NCI-H2081 treated with DMSO at 0.1 percent for 48 hours (cell line): ENCODE measurements at regions not wholly inside any gene's neighbourhood (a gene's known extent, or its start where the extent isn't known, plus 50 kb on each side); places are given as distances from the start of the nearest gene placed in this dataset.

ENCODE experiments used
- DNase-seq: peaks from one replicate; lab custom pipeline; 2025; lab: John Stamatoyannopoulos, UW

DNA sequence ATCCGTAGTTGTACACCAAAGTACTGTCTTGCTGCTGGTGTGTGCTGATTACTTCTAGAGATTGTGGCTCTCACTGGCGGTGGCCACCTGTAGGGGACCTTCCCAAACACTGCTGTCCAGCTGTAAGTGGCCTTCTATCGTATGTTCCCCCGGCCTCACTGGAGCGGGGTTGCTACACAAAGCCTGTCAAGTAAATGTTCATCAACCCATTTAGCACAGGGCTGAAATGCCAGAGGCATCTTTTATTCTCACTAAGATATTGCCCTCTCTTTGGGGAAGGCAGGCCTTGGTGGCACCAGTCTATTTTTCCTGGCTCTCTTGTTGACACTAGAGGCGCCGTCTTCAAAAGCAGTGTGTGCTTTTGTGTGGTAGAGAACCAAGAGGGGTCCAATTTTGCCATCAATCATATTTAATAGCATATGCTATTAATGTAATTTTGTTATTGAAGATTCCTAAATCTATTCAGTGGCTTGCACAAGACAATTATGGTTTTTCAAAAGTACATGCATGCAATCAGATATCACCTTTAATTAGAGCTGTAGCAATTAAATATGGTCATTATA lies 514.4 kb upstream of the SALL1 start:
- DNase-seq: no peak

DNA sequence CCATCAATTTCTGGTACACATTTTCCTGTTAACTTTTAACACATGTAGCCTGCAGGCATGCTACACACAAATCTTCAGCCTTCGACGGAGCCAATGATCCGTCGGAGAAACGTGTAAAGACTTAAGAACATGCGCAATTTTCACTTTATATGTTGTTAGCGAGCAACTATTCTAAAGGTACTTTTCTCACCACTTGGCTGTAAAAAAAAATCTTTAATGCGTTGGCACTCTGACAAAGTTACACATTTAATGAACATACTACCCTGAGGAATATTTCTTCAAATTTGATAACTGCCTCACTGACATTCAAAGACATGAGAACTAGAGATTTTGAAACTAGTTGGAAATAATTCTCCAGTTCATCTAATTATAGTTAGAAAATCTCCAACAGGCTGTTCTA lies 507.5 kb upstream of the SALL1 start:
- no peak for DNase-seq

DNA sequence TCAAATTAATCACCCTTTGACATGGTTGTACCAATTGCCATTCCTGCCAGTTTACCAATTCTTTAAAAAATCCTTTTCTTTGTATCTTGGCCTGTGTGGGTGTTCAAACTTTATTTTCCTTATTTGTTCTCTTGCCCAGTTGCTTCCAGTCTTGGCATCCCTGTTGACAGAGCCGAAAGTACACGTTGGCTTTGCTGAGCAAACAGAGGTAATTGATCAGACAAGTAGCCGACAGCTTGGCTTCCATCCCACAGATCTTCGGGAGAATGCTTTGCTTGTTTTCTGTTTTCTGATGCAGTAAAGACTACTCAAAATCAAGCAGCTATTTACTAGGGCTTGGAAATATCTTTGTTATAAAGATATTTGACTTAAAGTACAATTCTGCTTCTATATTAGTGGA lies 506.8 kb upstream of the SALL1 start:
- no peak for DNase-seq

DNA sequence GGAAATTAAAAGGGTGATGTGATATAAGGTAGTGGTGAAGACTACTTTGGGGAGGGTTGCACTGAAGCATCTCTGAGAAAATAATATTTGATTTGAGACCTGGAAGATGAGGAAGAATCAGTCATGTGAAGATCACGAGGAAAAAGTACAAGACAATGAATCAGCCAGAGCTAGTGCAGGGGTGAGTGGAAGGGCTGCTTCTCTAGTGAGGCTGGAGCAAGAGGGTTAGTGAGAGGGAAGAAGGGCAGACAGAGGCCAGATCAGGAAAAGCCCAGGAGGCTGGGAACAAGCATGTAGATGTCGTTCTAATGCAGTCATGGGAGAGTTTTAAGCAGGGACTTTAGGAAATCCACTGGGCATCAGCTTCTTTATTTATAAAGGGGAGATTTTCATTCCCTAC lies 504.2 kb upstream of the SALL1 start:
- no peak for DNase-seq

DNA sequence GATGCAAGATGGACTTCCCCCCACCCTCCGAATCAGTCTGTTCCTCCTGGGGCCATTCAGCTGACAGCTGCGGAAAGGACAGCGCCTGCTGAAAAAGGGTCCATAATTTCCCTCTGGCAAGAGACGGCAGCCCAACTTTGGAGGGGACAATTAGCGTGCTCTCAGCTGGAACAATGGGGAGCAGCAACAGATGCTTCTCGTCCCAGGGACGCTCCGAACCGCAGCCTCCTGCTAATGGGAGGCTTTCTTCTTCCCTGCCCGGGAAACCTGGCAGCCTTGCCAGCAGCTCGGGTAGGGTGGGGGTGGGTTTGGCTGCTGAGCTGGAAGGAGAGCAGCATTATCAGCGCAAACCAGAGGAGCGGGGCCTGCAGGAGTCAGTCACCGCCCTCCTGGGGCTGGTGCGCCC lies 500.0 kb upstream of the SALL1 start:
- DNase-seq: no peak

DNA sequence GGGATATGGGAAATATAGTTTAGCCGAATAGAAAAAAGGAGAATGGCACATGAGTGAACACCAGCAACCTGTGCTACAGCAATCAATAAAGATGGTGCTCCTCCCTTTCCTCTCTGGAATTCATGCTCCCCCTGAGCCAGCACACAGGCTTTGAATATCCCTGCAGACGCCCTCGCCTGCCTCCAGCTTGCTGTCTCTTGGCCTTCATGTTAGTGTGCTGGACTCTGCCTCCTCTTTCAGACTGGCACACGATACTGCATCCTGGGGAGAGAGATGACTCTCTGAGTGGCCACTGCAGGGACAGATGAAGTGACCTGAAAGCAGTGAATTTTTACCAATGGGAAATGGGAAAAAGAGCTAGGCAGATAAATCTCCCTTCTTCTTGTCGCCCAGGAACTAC lies 498.6 kb upstream of the SALL1 start:
- no peak for DNase-seq

DNA sequence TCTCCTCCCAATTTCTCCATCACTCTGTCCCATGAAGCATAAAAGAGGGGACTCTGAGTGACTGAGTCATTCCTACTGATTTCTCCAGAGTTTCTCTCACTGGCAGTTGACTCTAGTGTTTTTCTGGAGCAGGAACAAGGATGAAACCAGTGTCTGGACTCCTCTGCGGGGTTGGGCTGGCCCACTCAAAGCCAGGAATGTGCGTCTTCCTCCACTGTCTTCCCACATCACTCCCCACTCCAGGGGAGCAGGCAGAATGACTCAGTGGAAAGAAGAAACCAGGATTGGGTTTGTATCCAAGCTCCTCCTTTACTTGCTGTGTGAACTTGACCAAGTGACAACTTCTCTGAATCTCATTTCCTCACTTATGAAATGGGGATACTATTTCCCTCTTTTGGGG lies 497.5 kb upstream of the SALL1 start:
- DNase-seq: no peak

DNA sequence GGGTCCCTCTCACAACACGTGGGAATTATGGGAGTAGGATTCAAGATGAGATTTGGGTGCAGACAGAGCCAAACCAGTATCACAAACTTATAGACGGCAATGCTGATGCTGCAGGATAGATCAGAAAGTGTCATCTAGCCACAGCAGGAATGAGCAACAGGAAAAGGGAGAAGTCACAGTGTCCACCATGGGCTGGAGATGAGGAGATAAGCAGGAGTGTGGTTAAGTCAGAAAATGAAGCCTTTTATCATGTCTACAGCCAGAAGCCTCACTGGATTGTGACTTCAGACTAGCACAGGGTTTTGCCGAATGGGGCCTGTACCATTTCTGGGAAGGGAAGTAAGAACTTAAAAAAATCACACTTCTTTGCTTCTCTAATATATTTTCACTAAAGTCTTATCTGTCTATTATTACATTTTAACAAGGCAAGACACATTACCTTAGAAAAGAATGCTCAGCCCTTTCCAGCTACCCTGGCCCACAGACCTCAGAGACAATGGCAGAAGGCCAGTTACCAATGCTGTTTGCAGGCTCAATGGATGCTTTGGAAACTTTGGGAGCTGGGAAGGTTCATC lies 490.2 kb upstream of the SALL1 start:
- DNase-seq: no peak

GRCh38 chr16:51640196-51640595 lies 489.1 kb upstream of the SALL1 start:
- DNase-seq: no peak

DNA sequence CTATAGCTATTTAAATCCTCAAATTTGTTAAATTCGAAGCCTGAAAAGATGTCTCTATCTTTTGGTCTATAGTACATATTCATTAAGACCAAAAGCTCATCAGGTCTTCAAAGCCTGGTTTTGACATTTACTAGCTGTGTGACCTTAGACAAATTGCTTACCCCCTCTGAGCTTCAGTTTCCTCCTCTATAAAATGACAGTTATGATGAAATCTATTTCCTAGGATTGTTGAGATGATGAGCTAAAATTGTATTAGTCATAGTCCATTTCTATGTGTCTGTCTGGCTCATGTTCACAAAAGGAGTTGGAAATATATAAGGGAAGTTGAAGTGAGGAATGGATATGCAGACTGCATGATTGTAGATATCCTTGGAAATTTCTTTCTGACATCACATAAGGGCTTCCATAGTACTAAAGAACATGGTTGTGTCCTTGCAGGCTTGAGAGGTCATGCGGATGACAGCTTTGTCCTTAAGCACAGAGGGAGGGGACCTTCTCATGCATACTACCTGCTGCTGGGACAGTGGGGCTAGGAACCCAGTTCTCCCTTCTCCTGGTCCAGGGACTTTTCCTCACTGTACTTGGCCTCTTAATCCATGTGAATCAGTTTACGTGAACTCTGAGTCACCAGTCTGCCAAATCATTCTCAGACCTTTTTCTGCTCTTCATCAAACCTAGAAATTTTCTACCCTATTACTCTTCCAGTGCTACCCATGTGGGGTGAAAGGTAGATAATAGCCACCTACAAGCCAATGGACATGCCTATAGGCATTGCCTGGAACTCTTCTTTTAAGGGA lies 487.5 kb upstream of the SALL1 start:
- DNase-seq: no peak

GRCh38 chr16:51637770-51638094 lies 486.7 kb upstream of the SALL1 start:
- DNase-seq: no peak

GRCh38 chr16:51636920-51637769 lies 486.1 kb upstream of the SALL1 start:
- DNase-seq: no peak

GRCh38 chr16:51635181-51635580 lies 484.1 kb upstream of the SALL1 start:
- no peak for DNase-seq

GRCh38 chr16:51630076-51630475 lies 479.0 kb upstream of the SALL1 start:
- DNase-seq: no peak

DNA sequence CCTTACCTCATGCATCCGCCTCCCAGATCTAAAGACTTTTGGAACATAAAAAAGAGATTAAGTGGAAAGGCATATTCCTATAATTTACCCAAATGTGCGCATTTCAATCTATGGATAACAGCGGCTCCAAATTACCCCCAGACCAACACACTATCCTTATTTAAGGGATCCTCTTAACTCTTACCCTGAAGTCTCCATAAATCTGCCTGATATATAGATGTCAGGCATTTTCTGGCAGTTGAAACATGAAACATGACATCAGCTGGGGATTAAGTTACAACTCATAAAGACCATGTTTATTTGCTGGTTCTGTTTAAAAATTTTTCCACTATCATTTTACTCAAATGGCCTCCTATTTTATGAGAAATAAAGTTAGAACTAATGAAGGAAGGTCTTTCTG lies 478.5 kb upstream of the SALL1 start:
- DNase-seq: no peak

GRCh38 chr16:51624080-51624775 lies 473.2 kb upstream of the SALL1 start:
- no peak for DNase-seq

GRCh38 chr16:51621610-51622009 lies 470.5 kb upstream of the SALL1 start:
- DNase-seq: no peak

DNA sequence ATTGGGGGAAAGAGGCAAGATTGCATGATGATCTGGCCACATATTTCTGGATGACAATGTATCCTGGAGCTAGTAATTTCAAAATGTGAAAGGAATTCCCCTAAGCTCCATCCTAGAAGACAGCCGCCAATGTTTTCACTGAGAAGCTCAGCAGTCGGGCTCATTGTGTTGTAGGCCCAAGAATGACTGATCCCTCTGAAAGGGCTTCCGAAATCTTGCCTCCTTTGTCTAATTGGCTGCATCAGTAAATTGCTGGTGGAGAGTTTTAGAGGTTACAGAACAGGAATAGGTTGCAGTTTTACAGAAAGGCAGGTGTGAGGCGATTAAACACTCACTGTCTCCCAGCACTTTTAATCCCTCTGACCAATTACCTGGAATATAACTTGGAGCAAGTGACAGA lies 464.1 kb upstream of the SALL1 start:
- DNase-seq: no peak

GRCh38 chr16:51607201-51607651 lies 456.2 kb upstream of the SALL1 start:
- no peak for DNase-seq

DNA sequence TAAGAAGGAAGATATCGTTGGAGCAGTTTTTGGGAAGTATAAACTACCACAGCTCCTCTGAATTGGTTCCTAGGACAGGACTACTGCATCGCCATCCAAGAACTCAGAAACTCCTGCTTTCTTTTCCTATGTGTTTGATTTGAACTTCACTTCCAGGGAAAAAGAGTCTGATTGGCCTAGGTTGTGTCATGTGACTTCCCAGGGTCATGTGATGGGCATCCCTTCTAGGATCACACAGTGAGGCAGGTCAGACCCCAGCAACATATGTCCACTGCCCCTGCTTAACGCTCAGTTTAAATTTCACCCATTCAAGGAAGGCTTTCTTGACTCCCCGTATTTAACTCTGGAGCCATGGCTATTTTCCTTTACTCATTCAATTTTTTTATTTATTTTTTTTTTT lies 445.2 kb upstream of the SALL1 start:
- no peak for DNase-seq

GRCh38 chr16:51592535-51593300 lies 441.6 kb upstream of the SALL1 start:
- no peak for DNase-seq
